ENCODE measurements at regions not wholly inside any gene's neighbourhood (a gene's known extent, or its start where the extent isn't known, plus 50 kb on each side); places are given as distances from the start of the nearest gene placed in this dataset.
"Not testable (repeated sequence)": the region's sequence is repeated elsewhere in the genome, so short reads cannot be mapped to it uniquely, and the experiment has no call there.

DNA sequence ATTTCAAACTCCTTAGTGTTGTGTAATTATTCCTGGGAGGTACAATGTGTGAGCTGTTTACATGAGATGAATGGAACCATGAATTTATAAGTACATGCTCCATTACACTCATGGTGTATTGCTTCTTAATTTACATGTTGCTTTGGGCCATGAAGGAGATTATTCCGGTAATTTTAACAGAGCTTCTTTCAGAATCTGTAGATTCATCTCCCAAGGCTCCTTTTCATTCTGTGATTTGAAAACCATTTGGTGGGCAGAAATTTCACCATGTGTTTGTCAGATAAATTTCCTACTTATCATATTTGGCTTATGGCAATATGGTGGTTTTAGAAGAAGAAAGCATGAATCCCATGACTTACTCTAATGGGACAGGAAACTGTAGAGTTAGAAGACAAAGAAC is 421.6 kb upstream of the EYS start:
- Histone ChIP-seq H3K27ac (no peak overlapping the region), H3K4me3 (no peak overlapping the region), H3K27me3 (no peaks in the 10 kb centered on the region), H3K4me2 (no peak overlapping the region), H4K20me1 (no peaks in the 10 kb centered on the region), H3K9me3 (replicated peaks in 1 of 11) (no peaks in the 10 kb centered on the region; a peak in 1 of 22 replicates), H3K36me3 (no peaks in the 10 kb centered on the region), H3K9ac (no peak overlapping the region), H3K4me1 (no peaks in the 10 kb centered on the region)
- TF ChIP-seq Cebpa-rat (IDR thresholded peaks at IDR 0.05) = no peak

DNA sequence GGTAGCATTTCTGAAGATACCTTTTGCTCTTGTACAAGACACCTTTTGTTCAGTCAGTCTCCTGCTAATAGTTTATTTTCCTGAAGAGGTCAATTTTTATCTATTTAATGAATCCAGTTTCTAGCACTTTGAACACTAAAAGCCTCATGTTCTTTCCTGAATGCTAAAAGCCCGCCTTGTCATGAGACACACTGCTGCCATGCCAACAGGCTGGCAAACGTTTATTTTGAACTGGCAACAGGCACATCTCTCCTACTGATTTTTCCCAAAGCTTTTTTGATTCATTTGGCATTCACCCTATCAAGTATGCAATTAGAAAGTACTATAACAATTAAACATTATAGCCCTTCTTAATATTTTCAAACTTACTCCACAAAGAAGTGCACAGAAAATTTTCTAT is 421.2 kb upstream of the EYS start:
- no peak for TF ChIP-seq Cebpa-rat (IDR thresholded peaks at IDR 0.05)
- no peaks in the 10 kb centered on the region for H4K20me1 ChIP-seq

DNA sequence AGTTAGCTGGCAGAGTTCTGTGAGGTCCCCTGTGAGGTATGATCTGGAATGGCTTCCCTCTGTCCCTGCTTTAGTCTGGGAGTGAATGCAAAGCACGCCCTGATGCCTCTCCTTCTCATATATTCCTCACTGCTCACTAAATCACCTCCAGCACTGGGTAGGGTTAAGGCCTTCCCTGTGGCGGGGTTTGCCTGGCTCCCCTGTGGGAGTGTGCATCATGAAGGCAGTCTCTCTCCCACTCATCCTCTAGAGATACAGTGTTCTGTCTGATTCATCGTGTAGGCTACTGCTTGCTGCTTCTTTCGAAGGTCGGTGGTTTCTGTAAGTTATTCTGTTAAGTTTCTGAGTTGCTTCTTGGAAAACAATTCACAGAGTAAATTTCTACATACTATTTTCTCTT is 420.0 kb upstream of the EYS start:
- Histone ChIP-seq H3K36me3 (no peaks in the 10 kb centered on the region), H3K9ac (no peak overlapping the region), H4K20me1 (no peaks in the 10 kb centered on the region)

More for the DNA sequence above, 421.2 kb upstream of the EYS start:
- no peaks in the 10 kb centered on the region for H3K36me3 ChIP-seq
- no peaks in the 10 kb centered on the region for H3K4me1 ChIP-seq
- no peak overlapping the region for H3K4me2 ChIP-seq
- H3K9ac ChIP-seq = no peak overlapping the region
- no peak overlapping the region for H3K4me3 ChIP-seq
- no peaks in the 10 kb centered on the region for H3K27me3 ChIP-seq
- no peaks in the 10 kb centered on the region; a peak in 1 of 22 replicates for H3K9me3 ChIP-seq (replicated peaks in 1 of 11)
- H3K27ac ChIP-seq = no peak overlapping the region

DNA sequence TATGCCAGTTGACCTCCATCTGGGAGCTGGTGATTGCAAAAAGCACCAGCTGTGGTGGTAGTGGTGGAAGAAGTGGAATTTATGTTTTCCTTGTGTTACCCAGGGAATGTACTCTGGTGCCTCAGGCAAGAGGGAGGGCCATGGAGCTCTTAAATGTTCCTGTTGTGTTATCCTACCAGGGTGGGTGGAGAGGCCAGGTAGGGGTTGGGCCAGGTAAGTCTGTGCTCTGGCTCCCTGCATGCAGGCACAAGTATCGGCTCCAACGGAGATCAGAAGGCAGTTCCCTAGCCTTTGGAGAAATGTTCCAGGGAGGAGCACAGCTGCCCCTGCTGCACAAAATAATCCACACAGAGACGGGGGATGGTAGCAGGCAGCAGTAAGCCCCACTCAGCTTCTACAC is 419.3 kb upstream of the EYS start:
- Histone ChIP-seq H3K4me3 (no peak overlapping the region), H3K9ac (no peak overlapping the region), H3K27ac (no peak overlapping the region), H4K20me1 (no peaks in the 10 kb centered on the region), H3K4me2 (no peak overlapping the region), H3K27me3 (no peaks in the 10 kb centered on the region), H3K9me3 (replicated peaks in 1 of 11) (no peaks in the 10 kb centered on the region; a peak in 1 of 22 replicates), H3K36me3 (no peaks in the 10 kb centered on the region), H3K4me1 (no peaks in the 10 kb centered on the region)
- no peak for TF ChIP-seq Cebpa-rat (IDR thresholded peaks at IDR 0.05)

More for the DNA sequence above, 420.0 kb upstream of the EYS start:
- Histone ChIP-seq H3K9me3 (replicated peaks in 1 of 11) (no peaks in the 10 kb centered on the region; a peak in 1 of 22 replicates), H3K27me3 (no peaks in the 10 kb centered on the region), H3K4me2 (no peak overlapping the region), H3K4me3 (no peak overlapping the region), H3K4me1 (no peaks in the 10 kb centered on the region), H3K27ac (no peak overlapping the region)
- TF ChIP-seq Cebpa-rat (IDR thresholded peaks at IDR 0.05) = no peak

DNA sequence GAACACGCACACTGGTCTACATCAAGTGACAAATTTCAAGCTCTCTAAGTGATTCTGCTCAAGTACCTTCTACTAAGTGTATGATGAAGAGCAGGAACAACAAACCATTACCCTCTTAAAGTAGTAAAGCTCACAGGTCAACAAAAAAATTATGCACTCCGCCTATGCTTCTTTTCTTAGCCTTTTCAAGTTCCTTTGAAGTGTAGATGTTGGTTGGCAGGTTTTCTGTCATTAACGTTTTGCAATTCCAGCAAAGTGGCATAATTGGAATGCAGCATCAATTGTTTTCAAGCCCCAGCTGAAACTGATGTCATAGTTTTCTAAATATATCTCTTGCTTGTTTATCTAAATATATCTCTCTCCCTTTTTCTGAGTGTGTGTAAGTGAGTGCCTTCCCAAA is 396.9 kb upstream of the EYS start:
- no peaks in the 10 kb centered on the region for H3K36me3 ChIP-seq
- H3K9me3 ChIP-seq (replicated peaks in 1 of 11) = no peaks in the 10 kb centered on the region
- no peak overlapping the region for H3K4me2 ChIP-seq
- H3K9ac ChIP-seq = no peak overlapping the region
- H4K20me1 ChIP-seq = no peaks in the 10 kb centered on the region
- no peak for TF ChIP-seq Cebpa-rat (IDR thresholded peaks at IDR 0.05)
- no peak overlapping the region for H3K27ac ChIP-seq
- no peaks in the 10 kb centered on the region for H3K4me1 ChIP-seq
- H3K27me3 ChIP-seq = no peaks in the 10 kb centered on the region
- H3K4me3 ChIP-seq = no peak overlapping the region

DNA sequence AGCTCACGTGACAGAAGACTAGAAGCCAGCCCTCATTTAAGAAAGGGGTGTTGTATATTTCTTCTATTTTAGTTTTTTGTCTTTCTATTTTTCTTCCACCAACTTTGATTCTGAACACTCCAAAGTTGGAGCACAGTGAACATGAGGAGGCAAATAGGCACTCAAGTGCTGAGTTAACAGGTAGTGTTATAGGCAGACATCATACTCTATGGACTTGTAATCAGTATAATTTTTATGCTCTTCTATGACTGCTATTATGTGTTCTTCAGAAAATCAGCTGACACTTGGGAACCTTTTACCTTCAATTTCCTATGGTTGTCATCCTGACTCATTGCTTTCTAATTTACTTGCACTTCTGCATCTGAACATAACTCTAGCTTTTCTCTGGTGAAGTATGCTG is 396.3 kb upstream of the EYS start:
- Histone ChIP-seq H4K20me1 (no peaks in the 10 kb centered on the region), H3K9me3 (replicated peaks in 1 of 11) (no peaks in the 10 kb centered on the region), H3K4me3 (no peak overlapping the region), H3K36me3 (no peaks in the 10 kb centered on the region), H3K27me3 (no peaks in the 10 kb centered on the region), H3K9ac (no peak overlapping the region), H3K27ac (no peak overlapping the region), H3K4me1 (no peaks in the 10 kb centered on the region), H3K4me2 (no peak overlapping the region)
- TF ChIP-seq Cebpa-rat (IDR thresholded peaks at IDR 0.05) = no peak

DNA sequence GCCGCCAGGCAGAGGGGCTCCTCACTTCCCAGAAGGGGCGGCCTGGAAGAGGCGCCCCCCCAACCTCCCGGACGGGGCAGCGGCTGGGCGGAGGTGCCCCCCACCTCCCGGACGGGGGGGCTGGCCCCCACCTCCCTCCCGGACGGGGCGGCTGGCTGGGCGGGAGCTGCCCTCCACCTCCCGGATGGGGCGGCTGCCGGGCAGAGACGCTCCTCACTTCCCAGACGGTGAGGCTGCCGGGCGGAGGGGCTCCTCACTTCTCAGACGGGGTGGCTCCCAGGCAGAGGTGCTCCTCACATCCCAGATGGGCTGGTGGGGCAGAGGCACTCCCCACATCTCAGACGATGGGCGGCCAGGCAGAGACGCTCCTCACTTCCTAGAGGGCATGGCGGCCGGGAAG is 389.7 kb upstream of the EYS start:
- no peak for TF ChIP-seq Cebpa-rat (IDR thresholded peaks at IDR 0.05)
- no peak overlapping the region for H3K27ac ChIP-seq
- H3K27me3 ChIP-seq = no peaks in the 10 kb centered on the region

DNA sequence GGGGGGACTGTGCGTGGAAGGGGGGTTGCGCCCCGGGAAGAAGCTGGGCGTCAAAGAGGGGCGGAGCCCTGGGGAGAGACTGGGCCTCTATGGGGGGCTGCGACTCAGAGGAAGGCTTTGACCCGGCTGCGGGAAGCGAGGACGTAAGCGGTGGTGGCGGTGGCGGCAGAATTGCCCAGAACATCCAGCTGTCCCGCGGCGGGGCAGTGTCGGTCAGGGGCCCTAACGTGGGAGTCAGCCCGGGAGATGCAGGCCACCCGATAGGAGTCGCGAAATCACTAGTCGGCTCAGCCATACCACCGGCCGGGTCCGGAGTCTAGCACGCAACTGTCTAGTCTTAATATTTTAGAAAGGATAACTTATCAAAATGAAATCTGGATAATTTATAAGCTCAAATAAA is 387.6 kb upstream of the EYS start:
- TF ChIP-seq Cebpa-rat (IDR thresholded peaks at IDR 0.05) = no peak
- no peak overlapping the region for H3K4me3 ChIP-seq
- no peaks in the 10 kb centered on the region for H3K27me3 ChIP-seq
- no peaks in the 10 kb centered on the region for H4K20me1 ChIP-seq
- no peak overlapping the region for H3K27ac ChIP-seq
- H3K36me3 ChIP-seq = no peaks in the 10 kb centered on the region
- H3K4me2 ChIP-seq = no peak overlapping the region
- no peaks in the 10 kb centered on the region for H3K4me1 ChIP-seq
- peaks cover 0 to 7% (median 0%) of the 10 kb centered on the region in 11 experiments; a peak in 5 of 22 replicates for H3K9me3 ChIP-seq (replicated peaks in 1 of 11)
- H3K9ac ChIP-seq = no peak overlapping the region

More for the DNA sequence above, 389.7 kb upstream of the EYS start:
- Histone ChIP-seq H3K4me2 (no peak overlapping the region), H3K36me3 (no peaks in the 10 kb centered on the region), H3K9me3 (replicated peaks in 1 of 11) (peaks cover 0 to 7% (median 0%) of the 10 kb centered on the region in 11 experiments; a peak in 5 of 22 replicates), H3K4me1 (no peaks in the 10 kb centered on the region), H3K4me3 (no peak overlapping the region), H4K20me1 (no peaks in the 10 kb centered on the region), H3K9ac (no peak overlapping the region)

DNA sequence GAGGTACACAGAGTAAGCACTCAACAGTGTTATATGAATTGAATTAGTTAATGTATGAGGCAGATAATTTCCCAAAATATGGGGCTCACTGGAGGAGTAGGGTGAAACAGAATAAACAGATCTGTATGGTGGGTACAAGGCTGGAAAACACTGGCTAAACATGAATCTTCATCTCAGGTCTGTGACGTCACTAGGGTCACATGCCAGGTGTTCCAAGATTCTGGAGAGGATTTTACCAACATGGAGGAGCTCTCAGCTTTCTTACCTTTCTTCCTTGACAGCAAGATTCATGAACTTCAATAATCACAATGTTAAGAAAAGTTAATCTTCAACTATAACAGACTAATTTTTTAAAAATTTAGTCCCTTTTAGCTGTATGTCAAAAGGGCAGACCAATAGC is 385.3 kb upstream of the EYS start:
- not testable (repeated sequence) for H3K27ac ChIP-seq; H3K4me3 ChIP-seq; H4K20me1 ChIP-seq; H3K4me2 ChIP-seq; H3K9ac ChIP-seq; H3K9me3 ChIP-seq (replicated peaks in 1 of 11); H3K36me3 ChIP-seq; H3K4me1 ChIP-seq; H3K27me3 ChIP-seq

DNA sequence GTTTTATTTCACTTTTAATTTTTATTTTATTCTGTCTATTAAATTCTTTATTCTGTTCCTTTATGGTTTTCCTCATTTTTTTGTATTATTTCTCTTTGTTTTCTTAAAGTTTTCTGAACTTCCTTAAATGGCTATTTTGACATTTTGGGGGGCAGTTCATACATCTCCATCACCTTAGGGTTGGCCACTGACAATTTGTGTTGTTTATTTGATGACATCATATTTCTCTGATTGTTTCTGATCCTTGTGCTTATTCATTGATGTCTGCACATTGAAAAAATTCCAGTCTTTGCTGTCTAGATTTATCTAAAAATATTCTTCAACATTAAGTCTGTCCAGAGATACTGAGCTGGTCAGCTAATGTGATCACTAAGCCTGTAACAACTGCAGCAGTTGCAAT is 379.5 kb upstream of the EYS start:
- Histone ChIP-seq H3K9me3 (replicated peaks in 1 of 11) (peaks cover 25 to 35% (median 29%) of the 10 kb centered on the region in 11 experiments), H4K20me1 (no peaks in the 10 kb centered on the region), H3K27me3 (no peaks in the 10 kb centered on the region), H3K27ac (no peak overlapping the region), H3K4me2 (no peak overlapping the region), H3K4me3 (no peak overlapping the region), H3K4me1 (no peaks in the 10 kb centered on the region), H3K9ac (no peak overlapping the region), H3K36me3 (no peaks in the 10 kb centered on the region)
- TF ChIP-seq Cebpa-rat (IDR thresholded peaks at IDR 0.05) = no peak

DNA sequence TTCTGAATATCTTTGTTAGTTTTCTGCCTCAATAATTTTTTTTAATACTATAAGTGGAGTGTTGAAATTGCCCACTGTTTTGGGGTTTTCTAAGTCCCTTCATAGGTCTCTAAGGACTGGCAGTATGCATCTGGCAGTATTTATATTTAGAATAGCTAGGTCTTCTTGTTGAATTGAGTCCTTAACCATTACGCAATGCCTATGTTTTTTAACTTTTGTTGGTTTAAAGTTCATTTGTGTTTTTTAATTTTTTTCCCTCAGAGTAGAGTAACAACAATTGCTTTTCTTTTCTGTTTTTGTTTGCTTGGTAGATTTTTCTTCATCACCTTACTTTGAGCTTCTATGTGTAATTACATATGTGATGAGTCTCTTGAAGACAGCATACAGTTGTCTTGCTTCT is 375.9 kb upstream of the EYS start:
- Histone ChIP-seq H3K4me3 (no peak overlapping the region), H3K36me3 (no peaks in the 10 kb centered on the region), H3K4me1 (no peaks in the 10 kb centered on the region), H3K9me3 (replicated peaks in 1 of 11) (peaks cover 25 to 35% (median 29%) of the 10 kb centered on the region in 11 experiments), H3K9ac (no peak overlapping the region), H3K4me2 (no peak overlapping the region), H3K27ac (peak overlapping the region in 4 of 11 experiments; percentile 24 to 44 (median 30); a peak in 3 of 22 replicates), H4K20me1 (no peaks in the 10 kb centered on the region), H3K27me3 (no peaks in the 10 kb centered on the region)
- TF ChIP-seq Cebpa-rat (IDR thresholded peaks at IDR 0.05) = peak in 2 of 11 experiments; percentile 43 to 59; a peak in 1 of 22 replicates
